Mesenchymal stem cell (in vitro differentiated cells and primary cell): ENCODE measurements at regions not wholly inside any gene's neighbourhood (a gene's known extent, or its start where the extent isn't known, plus 50 kb on each side); places are given as distances from the start of the nearest gene placed in this dataset.

ENCODE experiments used
- DNase-seq: peaks from one replicate; pipeline ENCODE4 v3.0.0-alpha.2; 2013
- H2AFZ ChIP-seq: one replicate; pipeline ENCODE4 v1.6.1; 2013; ENCODE audit warnings: low read depth, mild to moderate bottlenecking, control low read depth, inconsistent platforms, low read length, moderate library complexity
- H2AK5ac ChIP-seq: 2 replicates; pipeline ENCODE4 v1.6.1; 2013; ENCODE audit warnings: low read length, moderate library complexity, mild to moderate bottlenecking, inconsistent platforms; ENCODE audit not compliant: severe bottlenecking
- H2BK120ac ChIP-seq: one replicate; pipeline ENCODE4 v1.6.1; 2013; ENCODE audit warnings: low read depth, mild to moderate bottlenecking, inconsistent platforms, low read length, moderate library complexity
- H2BK12ac ChIP-seq, 2 experiments: one replicate each; pipeline ENCODE4 v1.6.1; 2013; ENCODE audit warnings: inconsistent platforms in 2 of 2, low read length in 2 of 2, mild to moderate bottlenecking in 2 of 2, moderate library complexity in 2 of 2, control low read depth in 1 of 2
- H2BK15ac ChIP-seq: one replicate; pipeline ENCODE4 v1.6.1; 2013; ENCODE audit warnings: mild to moderate bottlenecking, low read depth, inconsistent platforms; ENCODE audit not compliant: poor library complexity, severe bottlenecking
- H2BK5ac ChIP-seq: 2 replicates; pipeline ENCODE4 v1.6.1; 2013; ENCODE audit warnings: low read depth, mild to moderate bottlenecking, low read length, control low read depth, inconsistent platforms; ENCODE audit not compliant: poor library complexity, severe bottlenecking
- H3K14ac ChIP-seq, 2 experiments: one replicate each; pipeline ENCODE4 v1.6.1; 2013; ENCODE audit warnings: inconsistent platforms in 2 of 2, low read length in 2 of 2, control low read depth in 1 of 2, mild to moderate bottlenecking in 1 of 2, moderate library complexity in 1 of 2
- H3K18ac ChIP-seq, 2 experiments: one replicate each; pipeline ENCODE4 v1.6.1; 2013; ENCODE audit warnings: inconsistent platforms in 2 of 2, low read length in 2 of 2, control low read depth in 1 of 2, low read depth in 1 of 2, mild to moderate bottlenecking in 1 of 2
- H3K23ac ChIP-seq, 2 experiments: one replicate each; pipeline ENCODE4 v1.6.1; 2013; ENCODE audit warnings: inconsistent platforms in 2 of 2, low read length in 2 of 2, mild to moderate bottlenecking in 2 of 2, moderate library complexity in 2 of 2, control low read depth in 1 of 2
- H3K27ac ChIP-seq: 2 replicates; pipeline ENCODE4 v1.5.1; 2013; ENCODE audit warnings: mild to moderate bottlenecking, moderate library complexity, low read length, control low read depth, inconsistent platforms; ENCODE audit not compliant: poor library complexity, severe bottlenecking
- H3K27me3 ChIP-seq, 2 experiments: 2 replicates each; pipeline versions ENCODE4 v1.6.1 to v1.7.0; 2013; ENCODE audit warnings: low read length in 2 of 2, mild to moderate bottlenecking in 2 of 2, moderate library complexity in 2 of 2, control low read depth in 1 of 2, inconsistent platforms in 1 of 2; ENCODE audit not compliant: control insufficient read depth in 1 of 2, insufficient read depth in 1 of 2
- H3K36me3 ChIP-seq, 2 experiments: 2 replicates each; pipeline versions ENCODE4 v1.6.1 to v1.7.0; 2013; ENCODE audit warnings: low read length in 2 of 2, control low read depth in 1 of 2, inconsistent platforms in 1 of 2, low read depth in 1 of 2, mild to moderate bottlenecking in 1 of 2; ENCODE audit not compliant: insufficient read depth in 2 of 2, control insufficient read depth in 1 of 2
- H3K4ac ChIP-seq, 2 experiments: one replicate each; pipeline ENCODE4 v1.6.1; 2013; ENCODE audit warnings: inconsistent platforms in 2 of 2, low read length in 2 of 2, mild to moderate bottlenecking in 2 of 2, moderate library complexity in 2 of 2, control low read depth in 1 of 2, low read depth in 1 of 2
- H3K4me1 ChIP-seq: 2 replicates; pipeline ENCODE4 v1.6.1; 2013; ENCODE audit warnings: low read depth, low read length, control low read depth; ENCODE audit not compliant: control insufficient read depth, insufficient read depth
- H3K4me2 ChIP-seq: 2 replicates; pipeline ENCODE4 v1.6.1; 2013; ENCODE audit warnings: low read length, mild to moderate bottlenecking, inconsistent platforms; ENCODE audit not compliant: poor library complexity, severe bottlenecking
- H3K4me3 ChIP-seq, 2 experiments: 2 replicates each; pipeline versions ENCODE4 v1.5.1 to v1.7.0; 2013; ENCODE audit warnings: low read length in 2 of 2, mild to moderate bottlenecking in 2 of 2, control low read depth in 1 of 2, low read depth in 1 of 2; ENCODE audit not compliant: insufficient read depth in 1 of 2
- H3K79me1 ChIP-seq: replicated peaks from 2 replicates; pipeline ENCODE4 v1.6.1; 2013; ENCODE audit warnings: mild to moderate bottlenecking, control low read depth, low read length, inconsistent platforms; ENCODE audit not compliant: poor library complexity, severe bottlenecking
- H3K9ac ChIP-seq: 2 replicates; pipeline ENCODE4 v1.7.0; 2013; ENCODE audit warnings: mild to moderate bottlenecking, low read length, moderate library complexity
- H3K9me3 ChIP-seq: 2 replicates; pipeline ENCODE4 v1.7.0; 2013; ENCODE audit warnings: mild to moderate bottlenecking, low read length; ENCODE audit not compliant: control insufficient read depth
- H4K8ac ChIP-seq: one replicate; pipeline ENCODE4 v1.6.1; 2013; ENCODE audit warnings: inconsistent platforms, mild to moderate bottlenecking, low read length, moderate library complexity
- H4K91ac ChIP-seq: one replicate; pipeline ENCODE4 v1.6.1; 2013; ENCODE audit warnings: mild to moderate bottlenecking, low read length, inconsistent platforms
- WGBS: methylation state at CpG from one replicate; pipeline ENCODE4 v1.1.7; 2013; ENCODE audit warnings: mixed read lengths; 5-methylcytosine and 5-hydroxymethylcytosine counted together

- no peak for DNase-seq
- Histone ChIP-seq H2AK5ac (no peak overlapping the region), H3K4me3 (no peak overlapping the region), H3K9ac (no peak overlapping the region), H3K18ac (no peak overlapping the region), H4K8ac (no peak overlapping the region), H3K9me3 (no peaks in the 10 kb centered on the region), H3K14ac (no peak overlapping the region), H3K27me3 (no peaks in the 10 kb centered on the region), H4K91ac (no peak overlapping the region), H3K27ac (no peak overlapping the region), H3K4me2 (no peak overlapping the region), H2BK12ac (no peak overlapping the region), H2BK5ac (no peak overlapping the region), H3K79me1 (no peaks in the 10 kb centered on the region), H3K36me3 (no peaks in the 10 kb centered on the region), H2AFZ (no peak overlapping the region), H2BK15ac (no peak overlapping the region), H3K4me1 (no peaks in the 10 kb centered on the region), H3K23ac (no peak overlapping the region), H3K4ac (no peak overlapping the region), H2BK120ac (no peak overlapping the region)
- 100% methylated on average over 3 of the region's 5 CpGs for WGBS
Observed at GRCh38 chr1:193458628-193459027, 272.2 kb upstream of the B3GALT2 start.

- Histone ChIP-seq H3K9me3 (no peaks in the 10 kb centered on the region), H3K4me3 (no peak overlapping the region), H2BK120ac (no peak overlapping the region), H3K9ac (no peak overlapping the region), H3K4me1 (no peaks in the 10 kb centered on the region), H3K79me1 (no peaks in the 10 kb centered on the region), H4K8ac (no peak overlapping the region), H3K36me3 (no peaks in the 10 kb centered on the region), H2AK5ac (no peak overlapping the region), H3K14ac (no peak overlapping the region), H2BK12ac (no peak overlapping the region), H3K4me2 (no peak overlapping the region), H3K27ac (no peak overlapping the region), H3K27me3 (no peaks in the 10 kb centered on the region), H3K18ac (no peak overlapping the region), H3K4ac (no peak overlapping the region), H3K23ac (no peak overlapping the region), H2BK5ac (no peak overlapping the region), H4K91ac (no peak overlapping the region), H2BK15ac (no peak overlapping the region), H2AFZ (no peak overlapping the region)
- WGBS: 83% methylated on average over 9 of the region's 9 CpGs
- DNase-seq: no peak
Observed at GRCh38 chr1:193457676-193458075, 271.3 kb upstream of the B3GALT2 start.

GRCh38 chr1:193456811-193457280 is 270.4 kb upstream of the B3GALT2 start:
- no peak overlapping the region for H3K14ac ChIP-seq
- no peak overlapping the region for H3K4me2 ChIP-seq
- H4K91ac ChIP-seq: no peak overlapping the region
- no peak overlapping the region for H3K27ac ChIP-seq
- no peaks in the 10 kb centered on the region for H3K4me1 ChIP-seq
- H2BK5ac ChIP-seq: no peak overlapping the region
- H2AFZ ChIP-seq: no peak overlapping the region
- no CpG with 5 or more reads among the region's 2 CpGs for WGBS
- H3K9me3 ChIP-seq: no peaks in the 10 kb centered on the region
- no peak overlapping the region for H2BK120ac ChIP-seq
- no peak overlapping the region for H3K18ac ChIP-seq
- H3K9ac ChIP-seq: no peak overlapping the region
- H3K4me3 ChIP-seq: no peak overlapping the region
- H3K79me1 ChIP-seq: no peaks in the 10 kb centered on the region
- H3K4ac ChIP-seq: no peak overlapping the region
- no peak for DNase-seq
- H2AK5ac ChIP-seq: no peak overlapping the region
- H3K27me3 ChIP-seq: no peaks in the 10 kb centered on the region
- no peak overlapping the region for H2BK12ac ChIP-seq
- no peak overlapping the region for H3K23ac ChIP-seq
- H2BK15ac ChIP-seq: no peak overlapping the region
- no peak overlapping the region for H4K8ac ChIP-seq
- H3K36me3 ChIP-seq: no peaks in the 10 kb centered on the region

GRCh38 chr1:193451606-193452005 is 265.2 kb upstream of the B3GALT2 start:
- Histone ChIP-seq H3K4me1 (no peaks in the 10 kb centered on the region), H3K79me1 (no peaks in the 10 kb centered on the region), H3K4me3 (no peak overlapping the region), H3K9ac (no peak overlapping the region), H2BK15ac (no peak overlapping the region), H3K4me2 (no peak overlapping the region), H3K27ac (no peak overlapping the region), H2AK5ac (no peak overlapping the region), H3K14ac (no peak overlapping the region), H2BK120ac (no peak overlapping the region), H4K8ac (no peak overlapping the region), H2AFZ (no peak overlapping the region), H2BK5ac (no peak overlapping the region), H3K27me3 (no peaks in the 10 kb centered on the region), H4K91ac (no peak overlapping the region), H2BK12ac (no peak overlapping the region), H3K23ac (no peak overlapping the region), H3K4ac (no peak overlapping the region), H3K36me3 (no peaks in the 10 kb centered on the region), H3K18ac (no peak overlapping the region), H3K9me3 (no peaks in the 10 kb centered on the region)
- no peak for DNase-seq
- 100% methylated on average over 1 of the region's 1 CpG for WGBS
